ENCODE measurements at regions not wholly inside any gene's neighbourhood (a gene's known extent, or its start where the extent isn't known, plus 50 kb on each side); places are given as distances from the start of the nearest gene placed in this dataset.
"Not testable (repeated sequence)": the region's sequence is repeated elsewhere in the genome, so short reads cannot be mapped to it uniquely, and the experiment has no call there.

DNA sequence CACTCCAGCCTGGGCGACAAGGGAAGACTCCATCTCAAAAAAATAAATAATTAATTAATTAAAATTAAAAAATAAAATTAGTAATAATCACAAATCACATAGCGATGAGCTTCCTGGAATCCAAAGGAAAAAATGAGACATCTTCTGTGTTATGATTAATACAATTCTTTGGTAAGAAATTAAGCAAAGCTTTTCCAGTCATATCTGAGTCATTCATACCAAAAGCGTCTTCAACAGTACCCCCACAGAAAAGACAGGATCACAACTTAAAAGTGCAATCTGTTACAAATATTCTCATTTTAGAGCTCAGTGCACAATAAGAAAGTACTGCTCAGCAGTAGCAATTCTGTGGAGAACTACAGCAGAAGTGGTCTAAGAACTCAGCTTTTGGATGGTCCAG is 168.5 kb upstream of the MXRA5 start:
- Histone ChIP-seq H3K27me3 (ENCODE audit: insufficient read depth, insufficient read length) (no peaks in the 10 kb centered on the region), H3K9ac (ENCODE audit: insufficient read length, low read depth) (no peak overlapping the region), H3K4me3 (ENCODE audit: insufficient read length, low read depth) (no peak overlapping the region), H3K4me1 (ENCODE audit: insufficient read depth, insufficient read length) (no peaks in the 10 kb centered on the region), H3K36me3 (ENCODE audit: insufficient read depth, insufficient read length, low read length) (no peaks in the 10 kb centered on the region), H3K9me3 (ENCODE audit: insufficient read depth, low read length) (no peaks in the 10 kb centered on the region)
- TF ChIP-seq SUZ12 (IDR thresholded peaks at IDR 0.05; ENCODE audit: extremely low read depth, insufficient read depth, insufficient read length) (no peak), ZNF274 (IDR thresholded peaks at IDR 0.05; ENCODE audit: low read depth, low read length) (no peak), YY1 (IDR thresholded peaks at IDR 0.05; ENCODE audit: insufficient read depth, insufficient read length) (no peak)
- no peak for DNase-seq (ENCODE audit: low read depth, low spot score)

DNA sequence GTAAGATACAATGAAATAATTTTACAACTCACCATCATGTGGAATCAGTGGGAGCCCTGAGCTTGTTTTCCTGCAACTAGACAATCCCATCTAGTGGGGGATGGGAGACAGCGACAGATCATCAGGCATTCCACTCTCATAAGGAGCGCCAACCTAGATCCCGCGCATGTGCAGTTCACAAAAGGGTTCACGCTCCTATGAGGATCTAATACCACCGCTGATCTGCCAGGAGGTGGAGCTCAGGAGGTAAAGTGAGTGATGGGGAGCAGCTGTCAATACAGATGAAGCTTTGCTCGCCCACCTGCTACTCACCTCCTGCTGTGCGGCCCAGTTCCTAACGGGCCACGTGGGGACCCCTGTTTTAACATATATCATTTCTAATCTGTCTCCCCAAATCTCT is 165.7 kb upstream of the MXRA5 start:
- not testable (repeated sequence) for H3K4me1 ChIP-seq (ENCODE audit: insufficient read depth, insufficient read length); H3K9me3 ChIP-seq (ENCODE audit: insufficient read depth, low read length); H3K9ac ChIP-seq (ENCODE audit: insufficient read length, low read depth); DNase-seq (ENCODE audit: low read depth, low spot score); H3K27me3 ChIP-seq (ENCODE audit: insufficient read depth, insufficient read length); H3K4me3 ChIP-seq (ENCODE audit: insufficient read length, low read depth); H3K36me3 ChIP-seq (ENCODE audit: insufficient read depth, insufficient read length, low read length)

DNA sequence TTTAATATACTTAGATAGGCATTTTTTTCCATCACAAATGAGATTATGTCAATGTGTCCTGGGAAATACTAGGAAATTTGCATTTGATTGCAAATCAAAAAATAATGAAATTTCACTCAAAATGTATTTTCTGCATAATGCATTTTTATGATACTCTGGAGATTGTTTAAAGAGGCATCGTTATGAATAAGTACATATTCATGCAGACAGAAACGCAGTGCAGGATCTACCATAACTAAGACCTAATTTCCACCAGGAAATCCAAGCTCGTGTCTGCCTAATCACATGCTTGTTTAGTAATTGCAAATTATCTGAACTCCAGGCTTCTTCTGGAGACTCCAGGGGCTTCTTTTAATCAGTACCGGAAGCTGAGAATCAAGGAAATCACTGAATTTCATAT is 163.5 kb upstream of the MXRA5 start:
- no peak for DNase-seq (ENCODE audit: low read depth, low spot score)
- TF ChIP-seq YY1 (IDR thresholded peaks at IDR 0.05; ENCODE audit: insufficient read depth, insufficient read length) = no peak
- no peak for TF ChIP-seq SUZ12 (IDR thresholded peaks at IDR 0.05; ENCODE audit: extremely low read depth, insufficient read depth, insufficient read length)
- no peak for TF ChIP-seq ZNF274 (IDR thresholded peaks at IDR 0.05; ENCODE audit: low read depth, low read length)
- no peaks in the 10 kb centered on the region for H3K27me3 ChIP-seq (ENCODE audit: insufficient read depth, insufficient read length)
- no peaks in the 10 kb centered on the region for H3K4me1 ChIP-seq (ENCODE audit: insufficient read depth, insufficient read length)
- no peaks in the 10 kb centered on the region for H3K9me3 ChIP-seq (ENCODE audit: insufficient read depth, low read length)
- no peaks in the 10 kb centered on the region for H3K36me3 ChIP-seq (ENCODE audit: insufficient read depth, insufficient read length, low read length)
- H3K4me3 ChIP-seq (ENCODE audit: insufficient read length, low read depth) = no peak overlapping the region
- H3K9ac ChIP-seq (ENCODE audit: insufficient read length, low read depth) = no peak overlapping the region

DNA sequence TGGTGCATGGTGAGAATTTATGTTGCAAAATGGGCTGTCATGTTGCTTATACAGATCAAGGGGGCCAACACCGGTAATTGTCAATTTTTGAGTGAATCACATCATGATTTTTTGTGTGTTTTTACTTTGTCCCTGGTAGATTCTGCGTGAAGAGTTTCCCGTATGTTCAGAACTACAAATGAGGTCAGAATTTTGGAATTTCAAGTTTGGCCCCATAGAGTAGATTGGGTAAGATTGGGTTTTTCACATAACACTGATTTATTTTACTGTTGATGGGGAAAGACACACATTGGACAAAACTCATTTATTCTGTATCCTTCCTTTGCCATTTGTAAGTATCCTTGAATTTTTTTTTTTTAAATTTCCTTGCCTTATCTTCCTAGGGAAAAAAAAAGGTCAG is 158.5 kb upstream of the MXRA5 start:
- H3K4me1 ChIP-seq (ENCODE audit: insufficient read depth, insufficient read length) = no peaks in the 10 kb centered on the region
- TF ChIP-seq ZNF274 (IDR thresholded peaks at IDR 0.05; ENCODE audit: low read depth, low read length) (no peak), SUZ12 (IDR thresholded peaks at IDR 0.05; ENCODE audit: extremely low read depth, insufficient read depth, insufficient read length) (no peak), YY1 (IDR thresholded peaks at IDR 0.05; ENCODE audit: insufficient read depth, insufficient read length) (no peak)
- H3K9me3 ChIP-seq (ENCODE audit: insufficient read depth, low read length) = no peaks in the 10 kb centered on the region
- DNase-seq (ENCODE audit: low read depth, low spot score) = no peak
- no peak overlapping the region for H3K9ac ChIP-seq (ENCODE audit: insufficient read length, low read depth)
- no peak overlapping the region for H3K4me3 ChIP-seq (ENCODE audit: insufficient read length, low read depth)
- no peaks in the 10 kb centered on the region for H3K36me3 ChIP-seq (ENCODE audit: insufficient read depth, insufficient read length, low read length)
- H3K27me3 ChIP-seq (ENCODE audit: insufficient read depth, insufficient read length) = no peaks in the 10 kb centered on the region

DNA sequence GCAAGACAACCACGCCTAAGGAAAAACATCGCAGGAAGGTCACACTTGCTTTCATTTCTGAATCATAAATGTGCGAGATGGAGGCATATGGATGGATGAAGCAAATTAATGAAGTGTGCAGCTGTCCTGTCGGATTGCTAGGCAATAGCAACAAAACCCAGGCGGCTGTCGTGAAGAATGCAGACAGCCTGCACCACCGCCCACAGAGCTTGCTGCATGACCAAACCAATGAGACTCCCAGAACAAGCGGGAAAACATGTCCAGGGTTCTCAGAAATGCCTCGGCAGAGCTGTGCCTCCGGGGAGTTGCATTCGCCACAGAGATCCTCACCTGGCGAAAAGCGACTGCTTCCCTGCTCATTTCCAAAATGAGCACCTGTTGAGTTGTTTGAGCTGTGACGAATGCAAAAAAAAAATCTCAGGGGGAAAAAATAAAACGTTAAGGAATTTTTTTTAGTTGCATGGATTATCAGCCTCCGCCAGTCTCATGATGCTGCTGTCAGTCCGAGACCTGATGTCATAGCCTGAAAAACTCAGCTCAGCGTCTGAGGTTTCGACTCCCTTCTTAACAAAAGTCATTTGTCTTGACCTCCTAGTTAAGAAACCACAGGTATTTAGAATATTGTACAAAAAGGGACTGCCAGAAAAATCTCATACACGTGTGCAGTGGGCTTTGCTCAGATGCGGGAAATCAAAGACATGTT is 155.5 kb upstream of the MXRA5 start:
- no peak for DNase-seq (ENCODE audit: low read depth, low spot score)
- Histone ChIP-seq H3K36me3 (ENCODE audit: insufficient read depth, insufficient read length, low read length) (no peaks in the 10 kb centered on the region), H3K9ac (ENCODE audit: insufficient read length, low read depth) (no peak overlapping the region), H3K9me3 (ENCODE audit: insufficient read depth, low read length) (no peaks in the 10 kb centered on the region), H3K4me3 (ENCODE audit: insufficient read length, low read depth) (no peak overlapping the region), H3K4me1 (ENCODE audit: insufficient read depth, insufficient read length) (no peaks in the 10 kb centered on the region), H3K27me3 (ENCODE audit: insufficient read depth, insufficient read length) (no peaks in the 10 kb centered on the region)
- no peak for TF ChIP-seq SUZ12 (IDR thresholded peaks at IDR 0.05; ENCODE audit: extremely low read depth, insufficient read depth, insufficient read length)
- TF ChIP-seq YY1 (IDR thresholded peaks at IDR 0.05; ENCODE audit: insufficient read depth, insufficient read length) = no peak
- no peak for TF ChIP-seq ZNF274 (IDR thresholded peaks at IDR 0.05; ENCODE audit: low read depth, low read length)

DNA sequence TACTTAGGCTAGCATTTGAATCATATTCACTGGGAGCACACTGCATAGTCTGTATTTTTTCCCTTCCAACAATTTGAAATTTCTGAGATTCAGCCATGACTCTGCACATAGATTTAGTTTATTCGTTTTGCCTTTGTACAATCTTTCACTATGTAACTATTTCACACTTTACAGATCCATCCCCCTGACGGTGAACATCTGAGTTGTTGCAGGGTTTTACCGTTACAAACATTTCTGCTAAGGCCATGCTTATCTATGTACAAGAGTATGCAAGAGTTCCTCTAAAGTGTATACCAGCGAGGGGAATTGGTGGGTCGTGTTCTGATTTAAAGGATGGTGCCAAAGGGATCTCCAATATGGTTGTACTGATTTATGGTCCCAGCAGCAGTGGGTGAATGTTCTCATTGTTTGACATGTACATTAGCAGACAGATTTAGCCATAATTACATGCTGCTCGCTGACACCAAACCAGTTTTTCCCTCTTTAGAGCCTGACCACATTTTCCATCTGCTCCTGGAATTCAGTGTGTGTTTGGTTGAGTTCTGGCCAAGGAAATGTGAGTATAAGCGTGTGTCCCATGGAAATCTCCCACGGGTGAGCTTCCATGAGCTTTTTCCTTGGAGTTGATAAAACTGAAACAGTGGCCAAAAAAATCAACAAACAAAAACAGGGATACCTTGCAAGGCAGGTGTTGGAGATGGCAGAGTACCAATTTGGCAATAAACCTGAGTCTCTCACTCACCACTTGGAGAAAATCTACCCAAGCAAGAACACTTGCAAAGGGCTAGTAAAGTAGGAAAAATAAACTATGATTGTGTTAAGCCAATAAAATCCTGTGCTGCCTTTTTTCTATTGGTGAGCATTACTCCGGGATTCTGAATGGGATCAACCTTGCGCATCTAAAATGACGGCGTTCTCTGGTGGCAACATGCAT is 149.7 kb upstream of the MXRA5 start:
- not testable (repeated sequence) for H3K4me1 ChIP-seq (ENCODE audit: insufficient read depth, insufficient read length); H3K9me3 ChIP-seq (ENCODE audit: insufficient read depth, low read length); DNase-seq (ENCODE audit: low read depth, low spot score); H3K36me3 ChIP-seq (ENCODE audit: insufficient read depth, insufficient read length, low read length); H3K4me3 ChIP-seq (ENCODE audit: insufficient read length, low read depth); H3K9ac ChIP-seq (ENCODE audit: insufficient read length, low read depth); H3K27me3 ChIP-seq (ENCODE audit: insufficient read depth, insufficient read length)

DNA sequence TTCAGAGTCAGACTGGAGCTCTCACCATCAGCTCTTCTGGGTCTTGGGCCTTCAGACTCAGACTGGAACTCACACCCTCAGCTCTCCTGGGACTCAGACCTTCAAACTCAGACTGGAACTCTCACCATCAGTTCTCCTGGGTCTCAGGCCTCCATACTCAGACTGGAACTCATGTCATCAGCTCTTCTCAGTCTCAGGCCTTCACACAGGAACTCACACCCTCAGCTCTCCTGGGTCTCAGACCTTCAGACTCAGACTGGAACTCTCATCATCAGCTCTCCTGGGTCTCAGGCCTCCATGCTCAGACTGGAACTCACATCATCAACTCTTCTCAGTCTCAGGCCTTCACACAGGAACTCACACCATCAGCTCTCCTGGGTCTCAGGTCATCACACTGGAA is 147.2 kb upstream of the MXRA5 start:
- H3K27me3 ChIP-seq (ENCODE audit: insufficient read depth, insufficient read length) = no peaks in the 10 kb centered on the region
- no peaks in the 10 kb centered on the region for H3K4me1 ChIP-seq (ENCODE audit: insufficient read depth, insufficient read length)
- H3K9ac ChIP-seq (ENCODE audit: insufficient read length, low read depth) = no peak overlapping the region
- TF ChIP-seq ZNF274 (IDR thresholded peaks at IDR 0.05; ENCODE audit: low read depth, low read length) = no peak
- TF ChIP-seq YY1 (IDR thresholded peaks at IDR 0.05; ENCODE audit: insufficient read depth, insufficient read length) = no peak
- TF ChIP-seq SUZ12 (IDR thresholded peaks at IDR 0.05; ENCODE audit: extremely low read depth, insufficient read depth, insufficient read length) = no peak
- no peak for DNase-seq (ENCODE audit: low read depth, low spot score)
- no peak overlapping the region for H3K4me3 ChIP-seq (ENCODE audit: insufficient read length, low read depth)
- no peaks in the 10 kb centered on the region for H3K9me3 ChIP-seq (ENCODE audit: insufficient read depth, low read length)
- H3K36me3 ChIP-seq (ENCODE audit: insufficient read depth, insufficient read length, low read length) = no peaks in the 10 kb centered on the region

Data from NT2/D1 (cell line).